Trophoblast cell (in vitro differentiated cells and primary cell): ENCODE measurements at regions not wholly inside any gene's neighbourhood (a gene's known extent, or its start where the extent isn't known, plus 50 kb on each side); places are given as distances from the start of the nearest gene placed in this dataset.

Experiments used
- DNase-seq, 2 donors: peaks; one replicate each; pipeline ENCODE4 v3.0.0-alpha.2; 2016
- H2AFZ ChIP-seq: 2 replicates; pipeline ENCODE4 v1.6.1; 2013; ENCODE audit warnings: low read length, moderate library complexity, mild to moderate bottlenecking; ENCODE audit not compliant: insufficient read depth, poor library complexity
- H2AK5ac ChIP-seq: 2 replicates; pipeline ENCODE4 v1.6.1; 2013; ENCODE audit warnings: mild to moderate bottlenecking, low read length
- H2BK120ac ChIP-seq: 2 replicates; pipeline ENCODE4 v1.6.1; 2013; ENCODE audit warnings: low read length, mild to moderate bottlenecking, moderate library complexity; ENCODE audit not compliant: insufficient read depth, poor library complexity
- H2BK12ac ChIP-seq: 2 replicates; pipeline ENCODE4 v1.6.1; 2013; ENCODE audit warnings: mild to moderate bottlenecking, low read length, moderate library complexity
- H2BK5ac ChIP-seq: 2 replicates; pipeline ENCODE4 v1.6.1; 2013; ENCODE audit warnings: low read length, low read depth, moderate library complexity, mild to moderate bottlenecking; ENCODE audit not compliant: poor library complexity
- H3K14ac ChIP-seq: 2 replicates; pipeline ENCODE4 v1.6.1; 2013; ENCODE audit warnings: mild to moderate bottlenecking, low read length
- H3K18ac ChIP-seq: 2 replicates; pipeline ENCODE4 v1.6.1; 2013; ENCODE audit warnings: mild to moderate bottlenecking, low read length
- H3K23ac ChIP-seq: 2 replicates; pipeline ENCODE4 v1.6.1; 2013; ENCODE audit warnings: low read length
- H3K27ac ChIP-seq: 2 replicates; pipeline ENCODE4 v1.5.1; 2013; ENCODE audit warnings: low read depth, mild to moderate bottlenecking, inconsistent platforms, low read length, moderate library complexity
- H3K27me3 ChIP-seq: 2 replicates; pipeline ENCODE4 v1.6.1; 2013; ENCODE audit warnings: inconsistent platforms, mild to moderate bottlenecking, low read length, moderate library complexity; ENCODE audit not compliant: insufficient read depth
- H3K36me3 ChIP-seq, 2 experiments: 1 replicate in 1 of 2; 2 replicates in 1 of 2; pipeline ENCODE4 v1.6.1; 2013; ENCODE audit warnings: low read length in 2 of 2, mild to moderate bottlenecking in 2 of 2, moderate library complexity in 1 of 2; ENCODE audit not compliant: insufficient read depth in 2 of 2, control insufficient read depth in 1 of 2
- H3K4ac ChIP-seq: 2 replicates; pipeline ENCODE4 v1.6.1; 2013; ENCODE audit warnings: low read depth, mild to moderate bottlenecking, low read length, moderate library complexity
- H3K4me1 ChIP-seq, 2 experiments: 1 replicate in 1 of 2; 2 replicates in 1 of 2; pipeline ENCODE4 v1.6.1; 2013; ENCODE audit warnings: low read length in 2 of 2, mild to moderate bottlenecking in 2 of 2, moderate library complexity in 1 of 2; ENCODE audit not compliant: insufficient read depth in 2 of 2, control insufficient read depth in 1 of 2
- H3K4me2 ChIP-seq: 2 replicates; pipeline ENCODE4 v1.6.1; 2013; ENCODE audit warnings: inconsistent platforms, mild to moderate bottlenecking, low read length, moderate library complexity
- H3K4me3 ChIP-seq: 2 replicates; pipeline ENCODE4 v1.5.1; 2013; ENCODE audit warnings: mild to moderate bottlenecking, low read depth, low read length, inconsistent platforms
- H3K79me1 ChIP-seq: one replicate; pipeline ENCODE4 v1.6.1; 2013; ENCODE audit warnings: low read length
- H3K79me2 ChIP-seq: 2 replicates; pipeline ENCODE4 v1.6.1; 2013; ENCODE audit warnings: low read length, mild to moderate bottlenecking; ENCODE audit not compliant: control insufficient read depth, insufficient read depth, poor library complexity
- H3K9ac ChIP-seq: 2 replicates; pipeline ENCODE4 v1.6.1; 2013; ENCODE audit warnings: mild to moderate bottlenecking, low read length
- H3K9me3 ChIP-seq: 2 replicates; pipeline ENCODE4 v1.6.1; 2013; ENCODE audit warnings: low read depth, mild to moderate bottlenecking, control low read depth, inconsistent platforms, low read length; ENCODE audit not compliant: insufficient read depth
- H4K12ac ChIP-seq: 2 replicates; pipeline ENCODE4 v1.6.1; 2013; ENCODE audit warnings: low read depth, mild to moderate bottlenecking, low read length, moderate library complexity
- H4K8ac ChIP-seq: 2 replicates; pipeline ENCODE4 v1.6.1; 2013; ENCODE audit warnings: low read depth, mild to moderate bottlenecking, low read length, moderate library complexity
- H4K91ac ChIP-seq: one replicate; pipeline ENCODE4 v1.6.1; 2013; ENCODE audit warnings: low read depth, mild to moderate bottlenecking, low read length, moderate library complexity
- WGBS: extraction: QIAGEN DNeasy Blood & Tissue Kit; methylation state at CpG from one replicate; pipeline ENCODE4 v1.1.7; 2013; ENCODE audit warnings: missing lambda C conversion rate; ENCODE audit not compliant: insufficient read length, insufficient coverage; ENCODE audit errors: extremely low coverage; 5-methylcytosine and 5-hydroxymethylcytosine counted together

DNA sequence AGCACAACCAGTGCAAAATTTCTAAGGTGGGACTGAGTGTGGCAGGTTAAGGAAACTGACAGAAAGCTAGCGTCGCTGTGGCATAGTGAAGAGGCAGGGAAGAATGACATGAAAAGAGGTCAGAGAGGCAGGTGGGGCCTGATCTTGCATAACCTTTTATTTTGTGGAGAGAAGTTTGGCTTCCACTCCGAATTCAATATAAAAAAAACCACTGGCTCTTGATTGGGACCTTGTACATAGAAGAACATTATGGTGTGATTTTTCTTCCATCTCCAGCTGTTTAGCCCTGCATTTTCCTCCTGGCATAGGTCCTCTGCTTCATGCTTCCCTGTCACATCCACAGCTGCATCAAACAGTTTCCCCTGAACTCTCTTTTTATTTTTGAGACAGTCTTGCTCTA lies 170.5 kb upstream of the MEOX2 start:
- Histone ChIP-seq H3K4me3 (no peak overlapping the region), H3K27me3 (no peaks in the 10 kb centered on the region), H2AFZ (no peak overlapping the region), H2AK5ac (no peak overlapping the region), H3K79me2 (no peaks in the 10 kb centered on the region), H3K9ac (no peak overlapping the region), H3K27ac (no peak overlapping the region), H3K4me2 (no peak overlapping the region), H3K36me3 (no peaks in the 10 kb centered on the region), H4K8ac (no peak overlapping the region), H2BK12ac (no peak overlapping the region), H3K4me1 (no peaks in the 10 kb centered on the region), H3K9me3 (no peaks in the 10 kb centered on the region), H3K23ac (no peak overlapping the region), H3K14ac (no peak overlapping the region), H2BK5ac (no peak overlapping the region), H4K12ac (no peak overlapping the region), H3K18ac (no peak overlapping the region), H3K79me1 (no peaks in the 10 kb centered on the region), H4K91ac (no peak overlapping the region), H3K4ac (no peak overlapping the region), H2BK120ac (no peak overlapping the region)
- no CpG with 5 or more reads among the region's 3 CpGs for WGBS
- no peak for DNase-seq

DNA sequence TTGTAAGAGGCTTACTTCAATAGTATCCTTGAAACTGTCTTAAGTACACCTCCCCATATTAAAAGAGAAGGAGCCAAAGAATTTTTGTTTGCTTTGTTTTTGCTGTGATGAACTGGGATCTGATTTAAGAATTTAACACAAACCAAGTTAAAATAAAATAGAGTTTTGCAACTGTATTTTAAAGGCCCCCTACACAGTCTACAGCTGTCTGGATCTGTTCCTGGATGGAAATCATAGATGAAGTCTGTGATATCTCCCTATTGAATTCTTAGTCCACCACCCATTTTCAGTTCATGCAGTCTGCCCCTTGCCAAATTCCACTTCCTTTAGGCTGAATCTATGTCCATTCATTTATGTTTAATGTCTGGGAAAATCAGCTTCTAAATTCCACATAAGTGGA lies 169.8 kb upstream of the MEOX2 start:
- no peak overlapping the region for H3K27ac ChIP-seq

DNA sequence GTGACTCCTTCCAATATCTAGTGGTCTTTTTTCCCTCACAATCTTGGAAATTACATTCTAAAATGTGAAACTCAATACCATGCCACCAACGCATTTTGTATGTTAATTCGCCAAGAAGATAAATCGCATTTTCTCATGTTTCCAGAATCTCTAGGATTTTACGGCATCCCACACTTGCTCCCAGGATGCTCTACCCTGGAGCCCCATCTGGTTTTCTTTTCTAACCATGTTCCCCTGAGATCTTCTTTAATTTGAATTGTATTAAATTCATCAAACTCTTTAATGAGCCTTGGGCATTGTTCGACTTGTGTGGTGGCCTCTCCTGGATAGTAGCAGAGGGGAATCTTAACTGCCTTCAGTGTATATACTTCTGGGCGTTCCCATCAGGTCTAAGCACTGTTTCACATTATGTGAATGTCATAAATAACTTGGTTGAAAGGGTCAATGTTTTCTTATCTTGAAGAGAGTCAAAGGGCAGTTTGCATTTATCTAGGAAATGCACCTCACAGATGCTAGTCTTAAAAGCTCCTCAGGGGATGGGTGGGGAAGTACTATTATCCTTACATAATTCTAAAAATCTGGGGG lies 169.1 kb upstream of the MEOX2 start:
- Histone ChIP-seq H3K4ac (no peak overlapping the region), H3K4me2 (no peak overlapping the region), H2BK120ac (no peak overlapping the region), H3K9ac (no peak overlapping the region), H3K14ac (no peak overlapping the region), H3K23ac (no peak overlapping the region), H2BK5ac (no peak overlapping the region), H2BK12ac (no peak overlapping the region), H3K27me3 (no peaks in the 10 kb centered on the region), H3K4me3 (no peak overlapping the region), H2AK5ac (no peak overlapping the region), H3K4me1 (no peaks in the 10 kb centered on the region), H3K27ac (no peak overlapping the region), H3K9me3 (no peaks in the 10 kb centered on the region), H4K8ac (no peak overlapping the region), H3K36me3 (no peaks in the 10 kb centered on the region), H3K79me2 (no peaks in the 10 kb centered on the region), H3K18ac (no peak overlapping the region), H2AFZ (no peak overlapping the region), H4K91ac (no peak overlapping the region), H3K79me1 (no peaks in the 10 kb centered on the region), H4K12ac (no peak overlapping the region)
- DNase-seq, result no peak
- WGBS, result no CpG with 5 or more reads among the region's 6 CpGs

More for the DNA sequence above, 169.8 kb upstream of the MEOX2 start:
- Histone ChIP-seq H2BK12ac (no peak overlapping the region), H2AFZ (no peak overlapping the region), H3K4ac (no peak overlapping the region), H3K27me3 (no peaks in the 10 kb centered on the region), H3K9me3 (no peaks in the 10 kb centered on the region), H2BK5ac (no peak overlapping the region), H2BK120ac (no peak overlapping the region), H4K8ac (no peak overlapping the region), H3K4me2 (no peak overlapping the region), H4K12ac (no peak overlapping the region), H3K79me2 (no peaks in the 10 kb centered on the region), H4K91ac (no peak overlapping the region), H3K9ac (no peak overlapping the region), H3K4me1 (no peaks in the 10 kb centered on the region), H3K4me3 (no peak overlapping the region), H2AK5ac (no peak overlapping the region), H3K18ac (no peak overlapping the region), H3K23ac (no peak overlapping the region), H3K14ac (no peak overlapping the region), H3K36me3 (no peaks in the 10 kb centered on the region), H3K79me1 (no peaks in the 10 kb centered on the region)
- DNase-seq, result no peak

DNA sequence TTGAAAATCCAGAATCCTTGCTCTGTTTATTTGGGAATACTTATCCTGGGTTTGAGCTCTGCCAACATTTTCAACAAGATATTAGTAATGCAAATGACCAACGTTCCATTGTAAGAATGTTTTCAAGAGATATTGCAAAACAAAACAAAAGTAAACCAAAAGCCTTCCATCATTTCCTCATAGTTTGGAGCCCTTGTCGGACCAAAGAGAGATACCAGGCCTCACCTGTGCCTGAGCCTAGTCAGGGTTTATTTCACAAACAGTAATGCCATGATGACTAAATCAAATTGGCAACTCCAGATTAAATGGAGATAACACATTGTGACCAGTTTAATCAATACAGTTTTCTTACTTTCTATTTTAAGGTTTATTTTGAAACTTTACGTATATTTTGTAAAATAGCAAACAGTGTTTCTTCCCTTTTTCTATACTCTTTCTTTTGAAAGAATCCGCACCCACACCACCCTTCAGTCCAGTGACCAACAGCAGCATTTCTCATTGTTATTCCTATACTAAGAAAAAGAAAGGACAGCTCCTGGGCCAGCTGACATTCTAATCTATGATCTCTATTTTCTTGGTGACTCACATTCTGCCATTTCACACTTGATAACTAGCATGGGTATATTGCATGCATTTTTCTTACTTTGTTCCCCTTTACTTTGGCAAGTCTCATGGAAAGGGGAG lies 168.5 kb upstream of the MEOX2 start:
- no peaks in the 10 kb centered on the region for H3K4me1 ChIP-seq
- DNase-seq, result peak; percentile 35 to 68
- no peak overlapping the region for H3K4me3 ChIP-seq
- no peaks in the 10 kb centered on the region for H3K79me1 ChIP-seq
- H3K79me2 ChIP-seq, result no peaks in the 10 kb centered on the region
- no peak overlapping the region for H2BK120ac ChIP-seq
- no peak overlapping the region for H3K18ac ChIP-seq
- H2AFZ ChIP-seq, result no peak overlapping the region
- no peak overlapping the region for H2BK5ac ChIP-seq
- no peak overlapping the region for H3K4me2 ChIP-seq
- H4K8ac ChIP-seq, result no peak overlapping the region
- no peak overlapping the region for H3K23ac ChIP-seq
- no peaks in the 10 kb centered on the region for H3K36me3 ChIP-seq
- WGBS, result no CpG with 5 or more reads among the region's 4 CpGs
- H3K14ac ChIP-seq, result no peak overlapping the region
- no peak overlapping the region for H2AK5ac ChIP-seq
- no peak overlapping the region for H2BK12ac ChIP-seq
- no peaks in the 10 kb centered on the region for H3K9me3 ChIP-seq
- H4K91ac ChIP-seq, result no peak overlapping the region
- no peak overlapping the region for H3K4ac ChIP-seq
- H3K27me3 ChIP-seq, result no peaks in the 10 kb centered on the region
- no peak overlapping the region for H3K27ac ChIP-seq
- no peak overlapping the region for H4K12ac ChIP-seq
- no peak overlapping the region for H3K9ac ChIP-seq
